Right lobe of liver (tissue), 4 donors: ENCODE measurements at regions not wholly inside any gene's neighbourhood (a gene's known extent, or its start where the extent isn't known, plus 50 kb on each side); places are given as distances from the start of the nearest gene placed in this dataset.

Experiments
- POLR2A ChIP-seq: fragments of 450-650 bp; IDR thresholded peaks from one replicate; pipeline ENCODE4 v1.6.1; 2017; ENCODE audit warnings: antibody characterized with exemption, mild to moderate bottlenecking
- TF ChIP-seq, protein P1 (sequence below), 4 donors: fragments of 200-600 bp in 3 of 4; fragments of 450-650 bp in 1 of 4; IDR thresholded peaks; one replicate each; pipeline versions ENCODE4 v1.5.1 to v1.8.0; 2016 to 2022; ENCODE audit warnings: antibody characterized with exemption in 4 of 4, mild to moderate bottlenecking in 2 of 4
- donor health status: DM: no; HTN: no; CAD: no.
- donor health status: DM: no; HTN: no; CAD: no.
- donor health status: DM: no; HTN: yes; CAD: no.

DNA sequence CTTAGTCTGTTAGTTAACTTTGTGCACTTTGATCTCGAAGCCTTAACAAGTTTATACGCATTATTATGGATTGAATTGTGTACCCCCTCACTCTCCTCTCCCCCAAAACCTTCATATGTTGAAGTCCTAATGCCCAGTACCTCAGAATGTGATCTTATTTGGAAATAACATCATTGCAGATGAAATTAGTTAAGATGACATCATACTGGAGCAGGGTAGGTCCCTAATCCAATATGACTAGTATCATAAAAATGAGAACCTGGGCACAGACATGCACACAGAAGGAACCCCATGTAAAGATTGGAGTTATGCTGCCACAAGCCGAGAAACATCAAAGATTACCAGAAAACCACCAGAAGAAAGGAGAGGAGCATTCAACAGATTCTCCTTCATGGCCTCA, 85.8 kb upstream of the TSC22D1 start:
- TF ChIP-seq, protein P1, sequence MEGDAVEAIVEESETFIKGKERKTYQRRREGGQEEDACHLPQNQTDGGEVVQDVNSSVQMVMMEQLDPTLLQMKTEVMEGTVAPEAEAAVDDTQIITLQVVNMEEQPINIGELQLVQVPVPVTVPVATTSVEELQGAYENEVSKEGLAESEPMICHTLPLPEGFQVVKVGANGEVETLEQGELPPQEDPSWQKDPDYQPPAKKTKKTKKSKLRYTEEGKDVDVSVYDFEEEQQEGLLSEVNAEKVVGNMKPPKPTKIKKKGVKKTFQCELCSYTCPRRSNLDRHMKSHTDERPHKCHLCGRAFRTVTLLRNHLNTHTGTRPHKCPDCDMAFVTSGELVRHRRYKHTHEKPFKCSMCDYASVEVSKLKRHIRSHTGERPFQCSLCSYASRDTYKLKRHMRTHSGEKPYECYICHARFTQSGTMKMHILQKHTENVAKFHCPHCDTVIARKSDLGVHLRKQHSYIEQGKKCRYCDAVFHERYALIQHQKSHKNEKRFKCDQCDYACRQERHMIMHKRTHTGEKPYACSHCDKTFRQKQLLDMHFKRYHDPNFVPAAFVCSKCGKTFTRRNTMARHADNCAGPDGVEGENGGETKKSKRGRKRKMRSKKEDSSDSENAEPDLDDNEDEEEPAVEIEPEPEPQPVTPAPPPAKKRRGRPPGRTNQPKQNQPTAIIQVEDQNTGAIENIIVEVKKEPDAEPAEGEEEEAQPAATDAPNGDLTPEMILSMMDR (IDR thresholded peaks at IDR 0.05): no peak
- no peak for TF ChIP-seq POLR2A
